ENCODE measurements at regions not wholly inside any gene's neighbourhood (a gene's known extent, or its start where the extent isn't known, plus 50 kb on each side); places are given as distances from the start of the nearest gene placed in this dataset.

GRCh38 chr2:38439863-38440262, 62.8 kb upstream of the ATL2 start:
- TF ChIP-seq CTCF (IDR thresholded peaks at IDR 0.05), result no peak
- TF ChIP-seq POLR2A (IDR thresholded peaks at IDR 0.05), result no peak
- TF ChIP-seq POLR2AphosphoS5 (IDR thresholded peaks at IDR 0.05), result no peak

Measured in suprapubic skin (tissue), 4 donors.